ENCODE measurements at regions not wholly inside any gene's neighbourhood (a gene's known extent, or its start where the extent isn't known, plus 50 kb on each side); places are given as distances from the start of the nearest gene placed in this dataset.

GRCh38 chr3:154588831-154589230 is 158.8 kb upstream of the GPR149 start:
- TF ChIP-seq POLR2A (IDR thresholded peaks at IDR 0.05) (no peak), EP300 (IDR thresholded peaks at IDR 0.05) (no peak), CTCF (IDR thresholded peaks at IDR 0.05) (no peak)
